Suprapubic skin (tissue), 4 donors: ENCODE measurements at regions not wholly inside any gene's neighbourhood (a gene's known extent, or its start where the extent isn't known, plus 50 kb on each side); places are given as distances from the start of the nearest gene placed in this dataset.

Experiments
- DNase-seq, 2 donors: peaks; one replicate each; pipeline ENCODE4 v3.0.0-alpha.2; 2019; ENCODE audit warnings: low spot score in 2 of 2
- H3K27ac ChIP-seq: fragments of 200-600 bp; sonication (generic); one replicate; pipeline ENCODE4 v1.5.1; 2019
- H3K27me3 ChIP-seq: fragments of 200-600 bp; sonication (generic); one replicate; pipeline ENCODE4 v1.5.1; 2019
- H3K36me3 ChIP-seq: fragments of 200-600 bp; sonication (generic); one replicate; pipeline ENCODE4 v1.5.1; 2019
- H3K4me1 ChIP-seq: fragments of 200-600 bp; sonication (generic); one replicate; pipeline ENCODE4 v1.5.1; 2019
- H3K4me3 ChIP-seq: fragments of 200-600 bp; sonication (generic); one replicate; pipeline ENCODE4 v1.5.1; 2019; ENCODE audit warnings: mild to moderate bottlenecking
- H3K9me3 ChIP-seq: fragments of 200-600 bp; sonication (generic); one replicate; pipeline ENCODE4 v1.5.1; 2019
- CTCF ChIP-seq, 2 donors: fragments of 200-600 bp in 1 of 2; fragments of 450-650 bp in 1 of 2; sonication (generic) in 1 of 2; IDR thresholded peaks; one replicate each; pipeline ENCODE4 v1.5.1; 2016 to 2019; ENCODE audit warnings: antibody characterized with exemption in 2 of 2, mild to moderate bottlenecking in 1 of 2, moderate library complexity in 1 of 2
- EP300 ChIP-seq: sonication (generic); formaldehyde crosslinking; IDR thresholded peaks from one replicate; pipeline ENCODE4 v1.6.1; 2017; ENCODE audit warnings: antibody characterized with exemption
- POLR2A ChIP-seq, 2 donors: fragments of 450-650 bp; IDR thresholded peaks; one replicate each; pipeline ENCODE4 v1.6.1; 2017; ENCODE audit warnings: antibody characterized with exemption in 2 of 2, mild to moderate bottlenecking in 2 of 2, moderate library complexity in 2 of 2
- POLR2AphosphoS5 ChIP-seq, 3 donors: sonication (generic); formaldehyde crosslinking; IDR thresholded peaks; one replicate each; pipeline ENCODE4 v1.6.1; 2017; ENCODE audit warnings: antibody characterized with exemption in 3 of 3
- WGBS: methylation state at CpG from one replicate; pipeline ENCODE4 v1.1.5; 2018; 5-methylcytosine and 5-hydroxymethylcytosine counted together

GRCh38 chr7:31192986-31193385, 140.9 kb downstream of the ADCYAP1R1 start:
- no peak overlapping the region for H3K4me3 ChIP-seq
- WGBS, result 8% methylated on average over 24 of the region's 27 CpGs

GRCh38 chr7:31190906-31191305, 138.8 kb downstream of the ADCYAP1R1 start:
- WGBS, result 86% methylated on average over 3 of the region's 3 CpGs
- TF ChIP-seq POLR2A (IDR thresholded peaks at IDR 0.05) (no peak), CTCF (IDR thresholded peaks at IDR 0.05) (no peak), EP300 (no peak), POLR2AphosphoS5 (IDR thresholded peaks at IDR 0.05) (no peak)
- Histone ChIP-seq H3K4me1 (no peaks in the 10 kb centered on the region), H3K9me3 (no peaks in the 10 kb centered on the region), H3K27ac (no peak overlapping the region), H3K27me3 (no peaks in the 10 kb centered on the region), H3K4me3 (no peak overlapping the region), H3K36me3 (no peaks in the 10 kb centered on the region)
- DNase-seq, result no peak

More at GRCh38 chr7:31192986-31193385, 140.9 kb downstream of the ADCYAP1R1 start:
- H3K27ac ChIP-seq, result no peak overlapping the region
- H3K4me1 ChIP-seq, result no peaks in the 10 kb centered on the region
- H3K27me3 ChIP-seq, result no peaks in the 10 kb centered on the region
- no peaks in the 10 kb centered on the region for H3K36me3 ChIP-seq
- H3K9me3 ChIP-seq, result no peaks in the 10 kb centered on the region
- DNase-seq, result no peak
- TF ChIP-seq POLR2A (IDR thresholded peaks at IDR 0.05) (no peak), EP300 (no peak), POLR2AphosphoS5 (IDR thresholded peaks at IDR 0.05) (no peak), CTCF (IDR thresholded peaks at IDR 0.05) (peak in 1 of 2 donors; percentile 67)

GRCh38 chr7:31186202-31186601, 134.1 kb downstream of the ADCYAP1R1 start:
- H3K4me3 ChIP-seq, result no peak overlapping the region
- H3K4me1 ChIP-seq, result no peaks in the 10 kb centered on the region
- H3K36me3 ChIP-seq, result no peaks in the 10 kb centered on the region
- no peaks in the 10 kb centered on the region for H3K27me3 ChIP-seq
- no peak for DNase-seq
- no peaks in the 10 kb centered on the region for H3K9me3 ChIP-seq
- 33% methylated on average over 1 of the region's 1 CpG for WGBS
- no peak for TF ChIP-seq POLR2A (IDR thresholded peaks at IDR 0.05)
- no peak for TF ChIP-seq POLR2AphosphoS5 (IDR thresholded peaks at IDR 0.05)
- TF ChIP-seq CTCF (IDR thresholded peaks at IDR 0.05), result no peak
- TF ChIP-seq EP300, result no peak
- H3K27ac ChIP-seq, result no peak overlapping the region

- DNase-seq, result no peak
- Histone ChIP-seq H3K36me3 (no peaks in the 10 kb centered on the region), H3K27ac (no peak overlapping the region), H3K27me3 (no peaks in the 10 kb centered on the region), H3K4me3 (no peak overlapping the region), H3K9me3 (no peaks in the 10 kb centered on the region), H3K4me1 (no peaks in the 10 kb centered on the region)
- 77% methylated on average over 3 of the region's 3 CpGs for WGBS
- TF ChIP-seq POLR2AphosphoS5 (IDR thresholded peaks at IDR 0.05) (no peak), CTCF (IDR thresholded peaks at IDR 0.05) (no peak), POLR2A (IDR thresholded peaks at IDR 0.05) (no peak), EP300 (no peak)
Observed at GRCh38 chr7:31175672-31176071, 123.6 kb downstream of the ADCYAP1R1 start.

GRCh38 chr7:31171984-31172383, 119.9 kb downstream of the ADCYAP1R1 start:
- H3K27ac ChIP-seq, result no peak overlapping the region
- no peak overlapping the region for H3K4me3 ChIP-seq
- no peaks in the 10 kb centered on the region for H3K9me3 ChIP-seq
- 55% methylated on average over 3 of the region's 3 CpGs for WGBS
- no peaks in the 10 kb centered on the region for H3K36me3 ChIP-seq
- no peak for TF ChIP-seq CTCF (IDR thresholded peaks at IDR 0.05)
- no peak for TF ChIP-seq POLR2AphosphoS5 (IDR thresholded peaks at IDR 0.05)
- TF ChIP-seq POLR2A (IDR thresholded peaks at IDR 0.05), result no peak
- TF ChIP-seq EP300, result no peak
- H3K4me1 ChIP-seq, result no peaks in the 10 kb centered on the region
- DNase-seq, result no peak
- no peaks in the 10 kb centered on the region for H3K27me3 ChIP-seq
